HG03442 (cell line): ENCODE measurements at regions not wholly inside any gene's neighbourhood (a gene's known extent, or its start where the extent isn't known, plus 50 kb on each side); places are given as distances from the start of the nearest gene placed in this dataset.
"Not testable (repeated sequence)": the region's sequence is repeated elsewhere in the genome, so short reads cannot be mapped to it uniquely, and the experiment has no call there.

Source experiments
- ATAC-seq: cut with Tn5 transposase; IDR thresholded peaks from one replicate; pipeline ENCODE4 v1.9.1; 2021; ENCODE audit warnings: mild to moderate bottlenecking, moderate library complexity; ENCODE audit not compliant: unreplicated experiment

GRCh38 chr1:245031041-245031440, 123.7 kb upstream of the KIF26B start:
- no peak for ATAC-seq

- ATAC-seq, result no peak
Measured at GRCh38 chr1:245026247-245026646, 128.5 kb upstream of the KIF26B start.

GRCh38 chr1:245025525-245025924, 129.3 kb upstream of the KIF26B start:
- no peak for ATAC-seq

DNA sequence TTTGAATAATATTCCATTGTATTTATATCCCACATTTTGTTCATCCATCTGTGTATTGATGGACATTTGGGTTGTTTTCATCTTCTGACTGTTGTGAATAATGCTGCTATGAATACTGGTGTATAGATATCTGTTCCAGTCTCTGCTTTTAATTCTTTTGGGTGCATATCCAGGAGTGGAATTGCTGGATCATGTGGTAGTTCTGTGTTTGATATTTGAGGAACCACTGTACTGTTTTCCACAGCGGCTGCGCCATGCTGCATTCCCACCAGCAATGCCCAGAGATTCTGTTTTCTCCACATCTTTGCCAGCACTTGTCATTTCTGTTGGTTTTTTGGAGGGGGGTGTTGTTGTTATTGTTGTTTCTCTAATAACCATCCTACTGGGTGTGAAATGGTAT, 131.6 kb upstream of the KIF26B start:
- no peak for ATAC-seq

DNA sequence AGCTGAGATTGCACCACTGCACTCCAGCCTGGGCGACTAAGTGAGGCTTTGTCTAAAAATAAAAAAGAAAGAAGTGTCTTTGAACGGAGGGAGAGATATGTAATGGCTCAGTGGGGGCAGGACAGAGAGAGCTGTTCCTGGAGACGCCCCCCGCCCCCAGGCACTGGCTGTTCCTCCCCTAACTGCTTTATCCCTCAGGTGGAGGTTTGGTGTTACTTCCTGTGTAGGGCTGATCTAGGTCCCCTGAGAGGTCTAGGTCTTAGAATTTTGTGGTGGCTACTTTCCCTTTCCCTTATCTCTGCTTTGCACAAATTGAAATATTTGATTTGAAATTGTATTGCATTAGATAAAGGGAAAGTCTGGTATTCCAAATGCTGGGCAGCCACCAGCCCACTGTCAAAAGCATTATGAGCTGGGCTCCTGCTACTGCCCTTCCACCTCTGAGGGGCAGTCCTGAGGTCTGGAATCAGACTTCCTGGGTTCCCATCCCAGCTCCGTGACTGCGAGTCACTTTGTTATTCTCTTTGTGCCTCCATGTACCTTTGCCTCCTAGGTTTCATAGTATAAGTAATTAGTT, 134.8 kb upstream of the KIF26B start:
- no peak for ATAC-seq

DNA sequence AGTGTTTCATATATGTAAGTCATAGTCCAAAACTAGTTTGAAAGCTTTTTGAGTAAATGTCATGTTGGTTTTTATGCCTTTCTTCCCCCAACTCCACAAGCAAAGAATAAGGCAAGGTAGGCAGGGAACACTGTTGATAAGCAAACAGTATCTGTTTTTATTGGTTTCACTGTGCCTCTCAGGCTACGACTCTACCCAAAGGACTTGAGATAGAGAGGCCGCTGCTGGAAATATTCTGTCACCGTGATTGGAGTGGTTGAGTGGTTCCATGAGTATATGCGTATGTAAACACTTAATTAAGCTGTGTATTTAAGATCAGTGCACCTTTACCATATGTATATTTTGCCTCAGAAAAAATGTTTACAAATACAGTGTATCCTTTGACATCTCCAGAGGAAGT, 138.1 kb upstream of the KIF26B start:
- ATAC-seq, result no peak

GRCh38 chr1:245015031-245015430, 139.8 kb upstream of the KIF26B start:
- no peak for ATAC-seq

DNA sequence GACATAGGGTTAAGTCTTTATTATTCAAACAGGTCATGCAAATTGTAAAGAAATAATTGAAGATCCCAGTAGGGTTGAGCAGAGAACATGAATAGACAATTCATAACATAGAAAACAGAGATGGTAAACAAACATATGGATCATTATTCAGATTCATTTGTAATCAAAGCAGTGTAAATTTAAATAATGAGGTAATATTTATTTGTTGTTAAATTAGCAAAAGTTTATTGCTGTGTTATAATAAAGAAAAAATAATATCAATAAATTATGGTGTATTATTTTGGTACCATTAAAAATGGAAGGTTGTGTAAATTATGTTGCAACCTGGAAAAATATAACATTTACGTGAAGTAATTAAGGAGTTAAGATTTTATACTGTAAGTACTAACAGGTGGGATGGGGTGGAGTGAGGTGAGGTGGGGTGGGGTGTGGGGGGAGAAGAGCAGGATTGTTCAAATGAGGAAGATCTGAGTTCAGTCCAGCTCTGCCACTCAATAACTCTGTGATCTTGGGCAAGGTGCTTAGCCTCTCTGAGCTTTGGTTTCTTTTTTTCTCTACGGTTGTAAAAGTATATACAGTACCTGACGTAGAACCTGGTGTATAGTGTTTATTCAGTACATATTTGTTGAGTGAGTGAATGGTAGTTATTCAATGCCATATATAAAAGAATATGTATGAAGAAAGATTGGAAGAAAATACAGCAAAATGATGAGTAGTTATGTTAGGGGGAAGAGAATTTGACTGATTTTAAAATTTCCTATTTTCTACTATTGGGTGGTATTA, 140.3 kb upstream of the KIF26B start:
- no peak for ATAC-seq

DNA sequence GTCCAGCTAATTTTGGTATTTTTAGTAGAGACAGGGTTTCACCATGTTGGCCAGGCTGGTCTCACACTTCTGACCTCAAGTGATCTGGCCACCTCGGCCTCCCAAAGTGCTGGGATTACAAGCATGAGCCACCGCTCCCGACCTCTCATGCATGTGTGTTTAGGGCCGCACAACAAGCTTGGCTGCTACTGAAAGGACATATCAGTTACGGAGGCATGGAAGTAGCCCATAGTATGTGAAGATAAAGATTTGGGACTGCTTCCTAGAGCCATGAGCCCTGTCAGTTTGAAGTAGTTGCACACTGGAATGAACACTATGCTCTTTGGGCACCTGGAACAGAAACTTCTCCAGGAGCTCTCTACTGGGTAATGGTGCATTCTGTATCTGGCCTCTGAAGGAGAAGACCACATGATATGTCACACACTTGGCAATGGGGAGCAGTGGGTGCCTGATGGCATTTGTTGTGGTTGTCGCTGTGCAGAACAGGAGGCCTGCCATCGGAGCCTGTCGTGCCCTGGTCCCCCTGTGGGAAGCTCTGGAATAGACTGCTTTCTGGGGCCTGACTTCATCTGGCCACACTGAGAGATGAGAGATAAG, 144.7 kb upstream of the KIF26B start:
- ATAC-seq, result no peak

- ATAC-seq, result no peak
Measured at GRCh38 chr1:245008761-245009160, 144.4 kb upstream of the HNRNPU start.

DNA sequence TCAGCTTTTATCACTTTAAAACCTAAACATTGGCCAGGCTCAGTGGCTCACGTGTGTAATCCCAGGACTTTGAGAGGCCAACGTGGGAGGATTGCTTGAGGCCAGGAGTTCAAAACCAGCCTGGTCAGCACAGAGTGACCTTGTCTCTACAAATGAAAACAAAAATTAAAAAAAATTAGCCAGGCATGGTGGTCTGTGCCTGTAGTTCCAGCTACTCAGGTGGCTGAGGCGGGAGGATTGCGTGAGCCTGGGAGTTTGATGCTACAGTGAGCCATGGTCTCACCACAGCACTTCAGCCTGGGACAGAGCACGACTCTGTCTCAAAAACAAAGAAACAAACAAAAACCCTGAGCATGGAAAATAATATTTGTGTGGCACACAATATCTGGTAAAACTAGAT, 143.5 kb upstream of the HNRNPU start:
- no peak for ATAC-seq

- no peak for ATAC-seq
Measured at GRCh38 chr1:245003246-245003645, 138.9 kb upstream of the HNRNPU start.

DNA sequence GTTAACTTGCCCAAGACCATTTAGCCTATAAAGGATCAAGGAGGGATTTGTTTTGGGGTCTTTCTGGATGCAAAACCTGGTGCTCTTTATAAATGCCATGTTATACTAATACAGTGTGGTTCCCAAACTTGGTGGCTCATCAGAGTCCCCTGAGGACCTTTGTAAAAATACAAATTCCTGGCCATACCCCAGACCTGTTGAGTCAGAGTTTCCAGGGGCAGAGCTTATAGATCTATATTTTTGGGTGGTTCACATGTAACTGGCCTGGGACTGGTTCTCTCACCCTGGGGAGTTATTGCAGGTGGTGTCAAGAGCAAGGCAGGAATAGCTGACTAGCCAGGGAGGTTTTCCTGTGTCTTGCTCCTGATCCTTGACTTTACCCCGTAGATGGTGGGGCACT, 136.9 kb upstream of the HNRNPU start:
- no peak for ATAC-seq

DNA sequence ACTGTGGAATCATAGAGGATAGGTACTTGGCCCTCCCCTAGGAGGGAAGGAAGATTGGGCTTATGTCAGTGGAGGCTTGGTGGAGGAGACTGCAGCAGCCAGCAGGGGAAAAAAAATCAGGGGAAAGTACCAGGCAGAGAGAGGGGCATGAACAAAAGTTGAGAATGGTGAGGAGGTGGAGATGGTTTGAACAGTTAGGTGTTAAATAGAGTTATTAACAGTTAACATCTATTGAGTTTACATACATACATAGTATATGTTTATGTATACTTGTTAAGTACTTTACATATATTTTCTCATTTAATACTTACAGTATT, 136.5 kb upstream of the HNRNPU start:
- no peak for ATAC-seq

DNA sequence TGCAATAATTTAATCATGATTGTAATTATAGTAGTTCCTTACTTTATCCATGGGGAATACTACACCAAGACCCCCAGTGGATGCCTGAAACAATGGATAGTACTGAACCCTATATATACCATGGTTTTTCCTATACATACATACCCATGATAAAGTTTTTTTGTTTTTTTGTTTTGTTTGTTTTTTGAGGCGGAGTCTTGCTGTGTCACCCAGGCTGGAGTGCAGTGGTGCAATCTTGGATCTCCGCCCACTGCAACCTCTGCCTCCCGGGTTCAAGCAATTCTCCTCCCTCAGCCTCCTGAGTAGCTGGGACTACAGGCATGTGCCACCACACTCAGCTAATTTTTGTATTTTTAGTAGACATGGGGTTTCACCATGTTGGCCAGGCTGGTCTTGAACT, 135.3 kb upstream of the HNRNPU start:
- ATAC-seq, result not testable (repeated sequence)

- no peak for ATAC-seq
Measured at GRCh38 chr1:244998717-244999346, 134.5 kb upstream of the HNRNPU start.

GRCh38 chr1:244995602-244996400, 131.5 kb upstream of the HNRNPU start:
- no peak for ATAC-seq

DNA sequence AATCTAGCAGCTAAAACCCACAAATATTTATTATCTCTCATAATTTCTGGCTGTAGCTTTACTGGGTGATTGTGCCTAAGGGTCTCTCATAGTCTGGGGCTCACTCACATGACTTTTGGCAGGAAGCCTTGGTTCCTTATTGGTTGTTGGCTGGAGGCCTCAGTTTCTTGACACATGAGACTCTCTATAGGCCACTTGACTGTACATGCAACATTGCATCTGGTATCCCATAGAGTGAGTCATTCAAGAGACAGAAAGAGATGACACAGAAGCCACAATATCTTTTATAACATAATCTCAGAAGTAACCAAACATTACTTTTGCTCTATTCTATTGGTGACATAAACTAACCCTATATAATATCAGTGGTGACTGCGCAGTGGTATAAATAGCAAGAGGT, 128.5 kb upstream of the HNRNPU start:
- ATAC-seq, result no peak

GRCh38 chr1:244989813-244990212, 125.5 kb upstream of the HNRNPU start:
- no peak for ATAC-seq

DNA sequence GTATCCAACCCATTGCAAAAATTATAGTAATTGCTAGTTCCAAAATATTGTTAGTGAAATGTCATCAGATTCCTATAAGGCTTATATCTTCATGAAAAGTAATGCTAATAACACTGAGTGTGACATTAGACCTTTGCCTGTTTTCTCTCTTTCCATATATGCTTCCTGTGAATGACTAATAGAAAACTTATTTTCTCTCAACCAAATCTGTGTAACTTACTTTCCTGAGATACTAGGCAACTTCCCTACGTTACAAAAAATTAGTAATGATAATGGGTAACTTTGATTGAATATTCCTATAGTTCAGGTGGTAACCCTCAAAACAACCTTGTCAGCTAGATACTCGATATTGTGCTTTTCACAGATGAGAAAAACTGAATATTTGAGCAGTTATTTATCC, 124.2 kb upstream of the HNRNPU start:
- no peak for ATAC-seq

DNA sequence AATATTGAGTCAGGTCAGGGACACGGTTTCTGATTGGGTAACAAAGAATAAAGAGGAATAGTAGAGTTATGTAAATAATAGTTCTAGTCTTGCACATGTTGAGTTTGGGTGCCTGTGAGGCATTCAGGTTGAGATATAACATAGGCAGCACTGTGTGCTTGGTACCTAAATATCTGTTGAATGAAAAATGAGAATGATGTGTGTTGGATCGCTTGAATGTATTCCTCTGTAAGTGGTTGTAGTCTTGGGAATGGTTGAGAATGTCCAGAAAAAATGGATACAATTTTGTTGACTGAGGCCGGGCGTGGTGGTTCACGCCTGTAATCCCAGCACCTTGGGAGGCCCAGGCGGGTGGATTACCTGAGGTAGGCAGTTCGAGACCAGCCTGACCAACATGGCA, 116.3 kb upstream of the HNRNPU start:
- no peak for ATAC-seq
